NCI-H82 (cell line): ENCODE measurements at regions not wholly inside any gene's neighbourhood (a gene's known extent, or its start where the extent isn't known, plus 50 kb on each side); places are given as distances from the start of the nearest gene placed in this dataset.
"Not testable (repeated sequence)": the region's sequence is repeated elsewhere in the genome, so short reads cannot be mapped to it uniquely, and the experiment has no call there.

Experiments used
- DNase-seq: peaks from one replicate; lab custom pipeline; 2025; lab: John Stamatoyannopoulos, UW

DNA sequence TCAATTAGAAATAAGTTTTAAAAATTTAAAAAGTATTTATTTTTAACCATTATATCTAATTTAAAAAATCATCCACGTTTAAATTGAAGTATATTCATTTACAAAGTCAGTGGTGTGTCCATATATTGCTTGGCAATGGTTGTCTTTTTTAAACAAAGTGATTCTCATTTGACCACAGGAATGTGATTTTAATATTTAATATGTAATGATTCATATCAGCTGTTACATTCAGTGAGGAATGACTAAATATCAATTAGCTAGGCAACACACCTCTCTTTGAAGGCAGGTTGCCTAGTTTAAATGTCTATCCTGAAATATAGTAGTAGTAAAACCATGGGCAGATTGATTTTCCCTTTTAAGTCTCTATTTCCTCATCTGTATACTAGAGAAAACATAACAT is 392.2 kb upstream of the CCDC179 start:
- DNase-seq = no peak

DNA sequence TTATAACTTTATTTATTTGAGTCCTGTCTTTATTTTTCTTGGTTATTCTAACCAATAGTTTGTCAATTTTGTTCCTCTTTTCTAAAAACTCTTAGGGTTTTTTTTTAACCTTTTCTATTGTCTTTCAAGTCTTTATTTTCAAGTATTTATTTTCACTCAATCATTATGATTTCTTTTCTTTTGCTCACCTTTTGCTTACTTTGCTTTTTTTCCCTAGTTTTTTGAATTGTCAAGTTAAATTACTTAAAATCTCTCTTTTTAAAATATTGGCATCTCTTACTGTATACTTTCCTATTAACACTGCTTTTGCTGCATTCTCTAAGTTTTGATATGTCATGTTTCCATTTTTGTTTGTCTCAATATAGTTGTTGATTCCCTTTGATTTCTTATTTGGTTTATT is 396.8 kb upstream of the CCDC179 start:
- DNase-seq = no peak

DNA sequence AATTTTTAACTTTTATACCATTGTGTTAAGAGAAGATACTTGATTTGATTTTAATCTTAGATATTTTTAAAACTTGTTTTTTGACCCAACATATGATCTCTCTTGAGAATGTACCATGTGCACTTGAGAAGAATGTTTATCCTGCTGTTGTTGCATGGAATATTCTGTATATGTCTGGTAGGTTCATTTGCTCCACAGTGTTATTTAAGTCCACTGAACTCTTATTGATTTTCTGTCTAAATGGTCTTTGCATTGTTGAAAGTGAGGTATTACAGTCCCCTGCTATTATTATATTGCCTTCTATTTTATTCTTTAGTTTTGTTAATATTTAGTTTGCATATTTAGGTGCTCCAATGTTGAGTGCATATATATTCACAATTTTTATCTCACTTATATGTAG is 397.3 kb upstream of the CCDC179 start:
- no peak for DNase-seq

DNA sequence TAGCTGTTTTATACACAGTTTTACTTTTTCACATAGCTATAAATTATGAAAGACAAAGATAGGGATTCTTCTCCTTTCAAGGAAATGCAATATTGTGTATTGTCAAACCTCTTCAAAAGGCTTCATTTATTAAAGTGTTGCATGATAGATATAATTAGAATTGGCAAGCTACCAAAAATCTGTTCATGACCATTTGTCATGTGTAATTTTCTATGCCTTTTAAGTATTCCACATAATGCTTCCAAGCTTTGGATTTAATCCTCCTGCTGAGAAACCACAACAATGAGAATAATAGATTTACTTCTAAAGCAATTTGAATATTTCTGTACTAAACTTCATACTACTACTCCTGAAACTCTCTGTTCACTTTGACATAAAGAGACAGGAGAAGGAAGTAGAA is 403.2 kb upstream of the CCDC179 start:
- no peak for DNase-seq

DNA sequence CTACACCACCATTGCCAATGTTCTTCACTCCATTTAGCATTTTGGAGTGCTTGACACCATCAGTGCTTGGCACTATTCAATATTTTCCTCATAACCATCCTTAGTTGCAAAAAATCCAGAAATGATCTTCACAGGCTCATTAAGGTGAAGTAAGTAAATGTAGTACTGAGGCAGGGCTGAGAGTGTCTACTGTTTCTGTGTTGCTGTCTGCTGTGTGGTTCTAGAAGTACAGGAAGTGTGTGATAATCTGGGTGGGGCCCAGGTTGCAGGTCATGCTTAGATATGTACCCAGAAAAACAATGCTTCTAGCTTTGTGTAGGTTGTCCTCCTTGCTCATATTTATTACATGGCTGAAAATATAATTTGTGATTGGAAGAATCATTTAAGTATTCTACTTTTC is 411.8 kb upstream of the CCDC179 start:
- no peak for DNase-seq

DNA sequence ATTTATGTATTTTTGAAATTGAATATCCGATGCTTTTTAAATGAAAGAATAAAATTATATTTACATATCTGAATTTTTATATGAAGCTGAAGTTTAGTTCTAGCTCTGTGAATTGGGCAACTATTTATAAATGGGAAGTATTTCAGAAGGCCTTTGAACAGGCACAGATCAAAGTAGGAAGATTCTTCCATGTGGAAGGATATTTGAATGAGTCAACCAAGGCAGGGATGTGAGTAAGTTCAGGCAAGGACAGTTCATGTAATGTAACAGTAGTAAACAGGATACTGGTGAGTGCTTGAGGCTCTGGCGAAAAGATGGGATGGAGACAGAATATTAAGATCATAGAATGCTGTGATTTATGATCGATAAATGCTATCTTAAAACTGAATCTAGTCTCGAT is 417.8 kb upstream of the CCDC179 start:
- DNase-seq = no peak

DNA sequence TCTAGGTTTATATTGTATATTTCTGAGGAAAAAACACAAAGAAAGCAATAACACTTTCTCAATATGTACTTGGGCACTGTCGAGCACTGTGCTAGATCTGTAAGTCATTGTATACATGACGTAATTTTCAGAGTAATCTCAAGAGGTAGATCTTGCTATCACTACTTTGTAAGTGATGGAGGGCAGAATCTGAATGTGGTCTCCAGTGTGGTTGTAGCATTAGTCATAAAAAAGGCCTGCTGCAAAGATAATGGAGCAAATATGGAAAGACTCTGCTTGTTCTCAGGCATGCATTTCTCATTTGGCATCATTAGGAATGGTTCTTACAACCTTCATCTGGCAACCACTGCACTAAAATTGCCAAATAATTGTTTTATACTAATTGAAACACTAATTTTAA is 419.8 kb upstream of the CCDC179 start:
- DNase-seq = no peak

DNA sequence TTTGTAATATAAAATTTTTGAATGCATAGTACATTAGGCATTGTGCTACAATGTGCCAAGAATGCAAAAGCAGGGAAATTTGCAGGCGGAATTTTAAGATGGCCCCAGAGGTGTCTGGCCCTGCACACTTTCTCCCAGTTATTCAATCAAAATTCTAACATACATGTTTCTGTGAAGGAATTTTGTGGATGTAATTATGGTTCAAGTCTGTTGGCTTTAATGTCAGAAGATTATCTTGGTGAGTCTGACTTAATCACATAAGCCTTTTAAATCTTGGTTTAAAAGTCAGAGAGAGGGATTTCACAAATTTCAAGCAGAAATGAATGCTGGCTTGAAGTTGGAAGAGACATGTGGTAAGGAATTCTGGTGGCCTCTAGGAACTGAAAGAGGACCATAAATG is 423.4 kb upstream of the CCDC179 start:
- DNase-seq = no peak

DNA sequence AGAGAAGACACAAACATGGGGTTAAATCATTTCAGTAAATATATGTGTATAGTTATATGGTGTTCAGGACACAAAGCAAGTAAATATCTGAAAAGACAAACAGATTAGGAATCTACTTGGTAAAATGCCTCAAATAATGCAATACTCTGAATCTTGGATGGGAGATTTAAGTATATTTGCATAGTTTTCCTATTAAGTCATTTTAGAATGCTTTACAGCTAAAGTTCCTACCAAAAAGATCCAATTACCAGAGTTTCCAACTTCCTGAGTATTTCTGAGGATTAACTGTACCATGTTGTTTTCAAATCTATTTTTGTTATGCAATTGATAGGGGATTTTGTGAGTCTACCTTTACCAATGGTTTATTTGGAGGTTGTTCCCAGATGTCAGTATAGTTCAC is 424.4 kb upstream of the CCDC179 start:
- DNase-seq = no peak

DNA sequence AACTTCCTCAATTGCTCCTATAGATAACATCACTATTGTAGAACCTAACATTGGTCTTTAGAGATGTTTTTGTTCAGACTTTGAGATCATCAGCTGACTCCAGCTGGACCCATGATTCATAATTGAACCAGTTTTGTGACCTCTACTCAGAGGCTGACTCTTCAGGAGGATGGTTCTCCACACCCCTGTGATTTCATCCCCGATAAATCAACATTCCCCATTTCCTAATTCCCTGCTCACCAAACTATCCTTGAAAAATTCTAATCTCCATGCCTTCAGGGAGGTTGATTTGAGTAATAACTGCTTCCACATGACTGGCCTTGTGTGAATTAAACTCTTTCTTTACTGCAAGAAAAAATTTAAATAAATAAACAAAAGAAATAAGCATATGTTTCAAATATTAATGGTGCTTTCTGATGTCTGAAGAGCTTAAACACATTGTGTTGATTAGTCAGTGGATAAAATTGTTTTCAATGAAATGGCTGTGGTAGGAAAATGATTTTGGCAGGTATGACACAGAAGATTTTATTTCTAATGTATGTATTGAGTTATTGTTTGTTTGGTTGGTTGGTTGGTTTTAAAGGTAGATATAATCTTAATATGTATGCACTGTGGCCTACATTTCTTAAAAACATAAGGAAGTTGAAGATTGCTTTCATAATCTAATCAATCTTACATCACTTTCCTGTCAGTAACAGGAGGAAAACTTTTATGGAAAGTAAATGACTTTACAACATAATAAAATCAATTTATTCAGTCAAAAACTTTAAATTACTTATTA is 427.9 kb upstream of the CCDC179 start:
- DNase-seq = no peak

DNA sequence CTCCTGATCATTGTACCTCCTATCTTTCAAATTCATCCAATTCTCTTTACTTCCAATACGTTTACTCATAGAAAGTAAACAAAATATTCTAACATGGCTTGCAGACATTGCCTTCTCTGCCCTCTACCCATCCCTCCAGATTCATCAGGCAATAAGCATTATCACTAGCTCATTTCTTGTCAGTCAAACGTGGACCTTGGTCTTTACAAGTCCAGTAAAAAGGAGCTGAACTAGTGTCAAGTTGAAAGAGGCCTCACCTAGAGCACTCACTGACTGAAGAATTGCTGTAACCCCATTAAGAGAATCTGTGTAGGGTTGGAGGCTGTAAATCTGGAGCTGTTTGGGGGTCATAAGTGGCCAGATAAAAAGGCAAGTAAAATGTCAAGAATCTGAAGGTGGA is 435.0 kb upstream of the CCDC179 start:
- no peak for DNase-seq

DNA sequence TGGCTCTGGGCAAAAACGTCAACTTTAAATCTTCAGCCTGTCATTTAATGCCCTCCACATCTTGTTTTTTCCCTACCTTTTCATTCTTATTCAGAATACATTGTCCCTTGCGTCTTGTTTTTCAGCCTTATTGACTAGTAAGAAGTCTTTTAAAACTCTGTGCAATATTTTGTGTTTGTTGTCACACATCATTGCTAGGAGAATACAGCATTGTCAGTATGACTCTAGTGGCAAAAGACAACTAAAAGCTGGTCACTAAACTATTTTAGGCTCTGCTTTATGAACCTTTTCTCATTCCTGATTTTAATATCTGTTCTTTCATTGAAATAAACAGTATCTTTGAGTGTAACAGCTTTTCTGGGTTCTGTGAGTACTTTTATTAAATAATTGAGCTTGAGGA is 447.8 kb upstream of the CCDC179 start:
- DNase-seq = no peak

DNA sequence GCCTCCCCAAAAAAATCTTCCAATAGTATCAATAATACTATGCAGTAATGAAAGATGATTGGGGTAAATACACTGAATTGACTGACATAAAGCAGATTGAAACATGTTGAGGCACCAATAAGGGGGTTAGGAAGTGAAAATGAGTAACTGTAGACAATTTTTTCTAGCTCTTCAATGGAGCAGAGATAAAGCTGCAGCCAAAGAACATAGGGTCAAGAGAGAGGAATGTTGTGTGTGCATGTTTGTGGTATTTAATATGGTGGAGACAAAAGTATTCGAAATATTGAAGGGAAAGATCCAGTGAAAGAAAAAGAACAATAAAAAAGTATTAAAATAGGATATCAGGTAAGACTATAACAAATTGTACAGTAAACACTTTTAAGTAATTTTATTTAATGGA is 450.0 kb upstream of the CCDC179 start:
- no peak for DNase-seq

DNA sequence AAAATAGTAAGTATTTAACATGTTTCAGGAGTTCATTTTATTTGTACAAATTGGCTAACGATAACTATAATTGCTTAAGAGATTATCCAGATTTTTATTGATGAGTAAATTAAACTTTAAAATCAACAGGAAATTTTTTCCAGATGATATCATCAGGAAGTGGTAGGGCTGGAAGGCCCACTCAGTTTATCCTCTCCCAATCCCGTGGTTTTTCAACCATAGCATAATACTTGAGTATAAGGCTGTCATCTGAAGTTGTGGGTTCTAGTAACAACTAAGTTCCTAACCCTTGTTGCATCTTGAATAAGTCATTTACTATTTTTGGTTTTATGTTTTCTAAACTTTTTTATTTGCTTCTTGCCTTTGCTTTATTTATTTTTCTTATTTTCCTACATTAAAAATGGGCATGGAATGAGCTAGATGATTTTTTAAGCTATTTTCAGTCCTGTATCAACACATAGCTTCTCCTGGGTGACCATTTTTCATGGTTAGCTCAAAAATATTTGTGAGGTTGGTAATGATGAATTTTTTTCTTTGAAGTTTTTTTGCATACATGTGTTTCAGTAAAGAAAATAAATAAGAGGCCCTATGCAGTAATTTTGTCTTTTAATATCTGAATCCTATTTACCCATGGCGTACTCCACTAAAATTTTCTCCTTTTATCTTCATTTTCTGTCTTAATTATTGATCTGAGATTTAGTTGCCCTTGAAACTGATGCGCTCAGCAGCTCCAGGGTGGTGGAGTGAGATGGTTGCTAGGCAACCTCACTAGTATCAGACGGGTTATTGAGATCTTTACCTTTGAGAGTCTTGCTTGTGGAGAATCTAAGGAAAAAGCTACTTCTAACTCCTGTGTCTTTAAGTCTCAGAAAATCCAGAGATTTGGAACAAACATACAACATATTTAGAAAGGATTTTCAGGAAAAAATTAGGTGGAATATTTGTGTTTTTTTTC is 452.0 kb upstream of the CCDC179 start:
- DNase-seq = peak; percentile 0

DNA sequence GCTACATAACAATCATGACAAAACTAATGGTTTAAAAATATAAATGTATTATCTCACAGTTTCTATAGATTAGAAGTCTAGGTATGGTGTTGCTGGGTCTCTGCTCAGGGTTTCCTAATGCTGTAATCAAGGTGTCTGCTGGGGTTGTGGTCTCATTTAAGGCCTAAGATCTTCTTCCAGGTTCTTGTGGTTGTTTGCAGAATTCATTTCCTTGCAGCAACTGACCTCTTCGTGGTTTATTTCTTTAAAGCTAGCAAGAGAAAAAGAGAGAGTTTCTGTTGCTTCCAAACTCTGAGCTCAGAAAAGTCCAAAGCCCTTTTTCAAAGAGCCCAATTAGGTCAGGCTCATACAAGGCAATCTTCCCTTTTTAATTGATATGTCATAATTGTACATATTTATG is 452.7 kb upstream of the CCDC179 start:
- no peak for DNase-seq

DNA sequence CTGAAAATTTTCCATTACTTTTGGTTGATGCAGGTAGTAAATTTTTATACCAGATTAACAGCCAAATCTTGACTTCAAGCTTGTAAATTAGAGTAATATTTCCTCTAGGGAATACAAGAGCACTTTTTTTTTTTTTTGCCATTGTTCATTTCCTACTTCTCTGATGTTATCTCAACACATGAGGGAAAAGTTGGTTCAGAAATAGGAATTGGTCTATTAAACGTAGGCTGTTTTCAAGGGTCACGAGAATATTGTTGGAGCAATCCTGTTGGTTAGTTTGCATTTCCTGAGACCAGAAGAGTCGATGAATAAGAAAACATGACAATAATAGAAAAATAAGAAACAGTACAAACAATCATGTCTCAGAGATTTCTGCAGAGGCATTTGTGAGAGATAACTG is 453.9 kb upstream of the CCDC179 start:
- DNase-seq = no peak

DNA sequence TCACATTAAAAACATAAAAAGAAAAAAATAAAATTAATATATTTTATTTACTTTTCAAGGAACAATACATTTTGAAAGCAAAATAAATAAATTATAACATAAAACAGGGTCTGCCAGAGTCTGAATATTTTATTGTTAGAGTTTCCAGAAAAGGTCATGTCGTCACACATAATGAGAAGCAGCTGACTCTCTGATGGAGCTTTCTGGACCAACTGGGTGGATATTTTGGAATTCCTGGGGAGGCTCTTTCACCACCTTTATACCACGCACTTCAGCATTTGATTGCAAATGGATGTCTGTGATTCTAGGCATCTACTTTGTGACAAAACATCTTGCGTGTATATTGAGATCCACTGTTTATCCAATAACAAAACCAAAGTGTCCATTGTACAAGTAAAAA is 455.0 kb upstream of the CCDC179 start:
- DNase-seq = no peak

DNA sequence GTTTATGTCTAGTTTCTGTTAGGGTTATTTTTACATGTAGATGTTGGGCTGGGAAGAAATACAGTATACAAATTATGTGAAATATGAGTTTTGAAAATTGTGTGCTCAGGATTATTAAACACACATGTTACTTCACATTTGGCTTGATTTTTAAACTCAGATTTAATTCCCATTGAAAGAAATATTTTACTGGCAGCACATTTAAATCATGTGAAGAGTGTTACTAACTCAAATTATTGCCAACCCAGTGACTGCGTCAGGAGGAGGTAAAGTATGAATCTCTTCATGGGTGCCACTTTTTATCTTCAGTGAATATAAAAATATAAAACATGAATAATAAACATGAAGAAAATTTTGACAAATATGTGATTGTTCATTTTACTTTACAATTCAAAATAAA is 457.5 kb upstream of the CCDC179 start:
- DNase-seq = no peak

DNA sequence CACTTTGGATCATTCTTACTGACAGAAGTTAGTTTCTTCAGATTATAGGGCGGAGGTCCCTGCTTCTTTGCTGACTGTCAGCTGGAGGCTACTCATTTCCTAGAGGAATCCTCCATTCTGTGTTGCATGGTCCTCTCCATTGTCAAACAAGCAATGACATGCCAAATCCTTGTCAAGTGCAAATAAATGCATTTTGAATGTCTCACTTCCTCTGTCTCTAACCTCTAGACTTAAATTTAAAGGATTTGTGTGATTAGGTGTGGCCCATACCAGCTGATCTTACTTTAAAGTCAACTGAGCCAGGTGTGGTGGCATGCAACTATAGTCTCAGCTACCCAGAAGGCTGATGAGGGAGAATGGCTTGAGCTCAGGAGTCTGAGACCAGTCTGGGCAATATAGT is 458.4 kb upstream of the CCDC179 start:
- DNase-seq = no peak

DNA sequence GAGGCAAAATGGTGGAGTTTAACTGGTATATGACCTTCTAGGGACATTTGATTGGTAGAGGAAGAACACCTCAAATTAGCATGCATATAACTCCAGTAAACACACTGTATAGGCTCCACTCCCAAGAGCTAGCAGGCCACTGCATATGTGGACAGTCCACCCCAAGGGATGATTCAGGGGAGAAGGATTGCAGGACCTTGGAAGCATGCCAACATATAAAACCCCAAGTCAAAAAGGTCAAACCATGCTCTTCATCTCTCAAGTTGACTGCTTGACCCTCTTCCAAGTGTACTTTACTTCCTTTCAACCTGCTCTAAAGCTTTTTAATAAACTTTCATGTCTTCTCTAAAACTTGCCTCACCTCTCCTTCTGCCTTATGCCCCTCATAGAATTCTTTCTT is 459.9 kb upstream of the CCDC179 start:
- no peak for DNase-seq

DNA sequence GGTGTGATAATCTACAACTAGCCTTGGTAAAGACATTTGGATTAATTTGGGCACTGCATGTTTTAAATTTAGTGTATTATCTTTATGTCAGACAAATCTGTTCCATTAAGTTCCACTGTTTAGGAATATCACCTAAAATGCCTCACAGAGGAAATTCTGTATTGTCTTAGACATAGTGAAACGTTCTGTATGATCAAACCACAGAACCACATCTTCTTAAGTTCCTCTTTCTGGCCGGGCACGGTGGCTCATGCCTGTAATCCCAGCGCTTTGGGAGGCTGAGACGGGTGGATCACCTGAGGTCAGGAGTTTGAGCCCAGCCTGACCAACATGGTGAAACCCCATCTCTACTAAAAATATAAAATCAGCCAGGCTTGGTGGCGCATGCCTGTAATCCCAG is 475.3 kb upstream of the CCDC179 start:
- not testable (repeated sequence) for DNase-seq

DNA sequence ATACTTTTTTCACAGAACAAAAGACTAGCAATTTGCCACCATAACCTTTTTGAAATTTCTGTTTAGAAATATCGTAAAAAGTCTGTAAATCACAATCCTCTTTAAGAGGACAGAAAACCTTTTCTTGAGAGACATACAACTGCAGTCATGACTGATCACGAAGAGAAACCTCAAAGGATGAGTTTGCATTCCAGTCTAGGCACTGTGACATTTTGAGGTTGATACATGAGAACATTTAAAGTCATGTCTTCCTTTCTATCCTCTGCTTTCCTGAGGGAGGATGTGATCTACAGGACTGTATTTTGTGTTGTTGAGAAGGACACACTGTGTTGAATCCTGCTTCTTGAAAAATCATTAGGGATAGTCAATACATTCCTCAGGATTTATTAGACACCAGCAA is 476.7 kb upstream of the CCDC179 start:
- no peak for DNase-seq

DNA sequence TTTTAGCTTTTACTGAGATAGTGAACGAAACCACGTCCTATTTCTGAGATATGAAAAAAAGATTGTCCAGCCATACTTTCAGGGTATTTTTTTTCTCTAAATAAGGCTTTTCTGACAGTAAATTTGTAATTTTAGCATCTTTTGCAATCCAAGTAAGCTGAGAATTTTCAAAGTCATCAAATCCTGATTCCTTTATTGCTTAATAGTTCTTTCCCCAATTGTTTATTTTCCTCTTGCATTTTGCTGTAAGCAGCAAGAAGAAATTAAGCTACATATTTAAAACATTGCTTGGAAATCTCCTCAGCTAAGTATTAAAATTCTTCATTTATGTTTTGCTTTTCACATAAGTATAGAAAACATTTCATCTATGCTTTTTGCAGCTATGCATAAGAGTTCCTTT is 493.3 kb upstream of the CCDC179 start:
- no peak for DNase-seq
